Central memory CD4-positive, alpha-beta T cell (primary cell): ENCODE measurements at regions not wholly inside any gene's neighbourhood (a gene's known extent, or its start where the extent isn't known, plus 50 kb on each side); places are given as distances from the start of the nearest gene placed in this dataset.

Source experiments
- DNase-seq: peaks from one replicate; pipeline ENCODE4 v3.0.0; 2022

DNA sequence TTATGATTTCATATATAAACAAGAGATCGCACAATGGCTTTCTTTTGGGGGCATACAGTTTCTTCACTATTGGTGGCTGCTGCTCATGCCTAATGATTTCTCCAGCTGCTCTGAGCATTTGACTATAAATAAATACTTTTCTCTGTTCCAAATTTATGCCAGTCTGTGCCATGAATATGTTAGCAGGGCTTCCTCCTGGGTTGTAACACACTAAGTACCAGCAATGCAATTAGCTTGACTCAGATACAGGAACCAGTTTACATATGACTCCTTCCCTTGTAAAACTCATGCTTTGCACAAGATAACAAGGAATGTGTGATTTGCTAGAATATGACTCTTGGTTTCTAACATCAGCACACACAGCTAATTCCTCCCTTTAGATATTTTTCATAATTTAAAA, 1629.7 kb downstream of the NCAM2 start:
- no peak for DNase-seq

DNA sequence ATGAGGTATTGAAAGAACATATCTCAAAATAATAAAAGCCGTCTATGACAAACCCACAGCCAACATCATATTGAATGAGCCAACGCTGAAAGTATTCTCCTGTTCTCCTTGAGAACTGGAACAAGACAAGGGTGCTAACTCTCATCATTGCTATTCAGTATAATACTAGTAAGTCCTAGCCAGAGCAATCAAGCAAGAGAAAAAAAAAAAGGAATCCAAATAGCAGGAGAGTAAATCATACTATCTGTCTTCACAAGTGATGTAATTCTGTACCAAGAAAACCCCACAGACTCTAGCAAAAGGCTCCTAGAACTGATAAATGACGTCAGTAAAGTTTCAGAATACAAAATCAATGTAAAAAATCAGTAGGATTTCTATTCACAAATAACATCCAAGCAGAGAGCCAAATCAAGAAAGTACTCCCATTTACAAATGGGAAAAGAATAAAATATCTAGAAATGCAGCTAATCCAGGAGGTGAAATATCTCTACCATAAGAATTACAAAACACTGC, 1632.8 kb downstream of the NCAM2 start:
- no peak for DNase-seq

DNA sequence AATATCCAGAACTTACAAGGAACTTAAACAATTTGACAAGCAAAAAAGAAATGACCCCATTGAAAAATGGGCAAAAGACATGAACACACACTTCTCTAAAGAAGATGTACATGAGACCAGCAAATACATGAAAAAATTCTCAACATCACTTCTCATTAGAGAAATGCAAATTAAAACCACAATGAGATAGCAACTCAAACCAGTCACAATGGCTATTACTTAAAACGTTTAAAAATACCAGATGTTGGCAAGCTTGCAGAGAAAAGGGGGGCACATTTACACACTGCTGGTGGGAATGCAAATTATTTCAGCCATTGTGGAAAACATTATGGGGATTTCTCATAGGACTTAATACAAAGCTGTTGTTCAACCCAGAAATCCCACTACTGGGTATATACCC, 1634.0 kb downstream of the NCAM2 start:
- no peak for DNase-seq

DNA sequence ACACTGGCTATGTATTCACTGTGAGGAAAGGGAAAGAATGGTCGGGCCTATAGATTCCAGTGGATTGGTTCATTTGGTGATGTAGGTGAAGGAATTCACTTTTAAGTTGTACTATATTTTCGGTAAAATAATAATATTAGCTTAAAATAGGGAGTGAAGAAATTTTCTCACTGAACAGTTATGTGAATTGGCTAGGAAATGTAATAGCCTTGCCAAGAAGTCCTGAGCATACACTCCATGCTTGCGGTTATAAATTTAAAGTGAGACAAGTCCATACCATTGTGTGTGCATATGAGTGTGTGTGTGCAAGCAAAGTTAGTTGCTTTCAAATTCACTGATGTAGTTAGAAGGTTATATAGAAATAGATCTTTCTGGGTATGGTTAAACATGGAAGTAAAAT, 1651.0 kb downstream of the NCAM2 start:
- no peak for DNase-seq

DNA sequence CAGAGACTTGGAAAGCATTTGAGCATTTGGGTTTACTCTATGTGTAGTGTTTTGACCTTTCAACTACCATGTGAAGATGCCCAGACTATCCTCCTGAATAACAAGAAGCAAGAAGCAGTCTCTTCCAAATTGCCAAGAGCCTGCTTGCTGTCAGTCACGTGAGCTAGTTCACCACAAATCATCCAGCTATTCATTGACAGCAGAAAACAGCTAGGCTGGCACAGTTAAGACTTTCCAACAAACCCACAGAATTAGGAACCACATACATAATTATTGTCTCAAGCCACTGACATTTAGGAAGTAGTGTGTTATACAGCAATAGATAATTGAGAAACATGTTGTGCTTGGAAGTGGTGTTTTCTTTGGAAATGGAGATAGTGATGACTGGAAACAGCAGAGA, 1652.0 kb downstream of the NCAM2 start:
- no peak for DNase-seq

DNA sequence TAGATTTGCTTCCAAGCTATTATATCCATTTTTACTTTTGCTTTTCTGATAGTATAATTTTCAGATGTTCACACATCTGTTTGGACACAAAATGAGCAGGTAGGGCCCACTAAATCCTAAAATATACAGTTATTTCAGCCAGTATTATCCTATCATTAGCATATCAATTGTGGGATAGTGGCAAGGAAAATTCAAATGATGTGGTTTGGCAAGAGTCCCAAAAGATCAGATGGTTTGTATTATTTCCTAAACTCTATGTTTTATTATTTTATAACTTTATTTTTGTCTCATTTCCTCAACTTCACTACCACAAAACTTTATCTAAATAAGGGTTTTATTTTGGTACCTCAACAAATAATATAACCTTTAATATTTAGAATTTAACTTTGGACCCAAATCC, 1659.6 kb downstream of the NCAM2 start:
- no peak for DNase-seq

DNA sequence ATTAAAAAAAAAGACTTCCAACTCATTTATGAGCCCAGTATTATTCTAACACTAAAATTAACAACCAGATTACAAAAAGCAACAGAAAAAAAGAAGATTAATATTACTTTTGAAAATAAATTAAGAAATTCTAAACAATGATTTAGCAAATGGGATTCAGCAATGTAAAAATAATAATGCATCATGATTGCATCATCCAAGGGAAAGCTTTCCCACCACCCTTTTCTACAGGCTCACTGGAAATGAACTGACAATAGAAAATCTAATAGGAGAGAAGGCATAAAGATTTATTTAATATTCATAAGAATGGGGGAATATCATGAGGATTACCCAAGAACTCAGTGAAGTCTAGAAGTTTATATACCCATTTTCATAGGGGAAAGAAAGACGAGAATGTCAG, 1671.9 kb downstream of the NCAM2 start:
- DNase-seq = no peak

DNA sequence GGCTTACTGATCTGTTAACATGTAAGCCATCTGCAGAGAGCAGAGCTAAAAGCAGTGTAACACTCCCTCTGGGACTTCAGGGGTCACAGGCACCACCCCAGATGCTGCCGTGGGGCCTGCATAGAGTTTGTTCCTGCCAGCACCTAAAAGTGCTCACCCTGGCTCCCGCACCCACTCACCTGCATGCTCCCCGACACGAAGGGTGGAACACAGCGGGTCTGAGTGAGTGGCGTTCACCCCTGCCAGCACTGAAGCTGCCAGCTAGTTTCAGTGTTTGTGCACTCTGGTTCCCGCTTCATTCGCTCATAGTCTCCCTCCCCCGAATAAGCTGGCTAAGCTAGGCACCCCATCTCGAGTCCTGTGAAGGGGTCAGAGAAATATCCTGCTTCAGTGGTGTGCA, 1681.0 kb downstream of the NCAM2 start:
- no peak for DNase-seq

DNA sequence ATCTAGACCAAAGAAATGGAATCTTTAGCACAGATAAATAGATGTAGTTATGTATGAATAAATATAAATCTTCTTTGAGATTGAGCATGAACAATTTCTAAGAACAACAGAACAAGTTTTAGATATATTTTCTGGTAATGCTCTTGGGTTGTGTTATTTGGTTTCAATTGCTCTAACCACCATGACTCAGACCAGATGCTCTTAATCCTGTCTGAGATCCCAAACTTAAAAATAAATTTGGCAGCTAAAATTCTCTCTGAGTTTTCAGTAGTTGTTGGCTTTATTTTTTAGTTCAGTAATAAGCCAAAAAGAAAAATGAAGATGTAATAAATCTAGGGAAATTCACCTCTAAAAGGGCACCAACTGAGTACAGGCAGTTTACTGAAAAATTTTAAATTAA, 1693.4 kb downstream of the NCAM2 start:
- no peak for DNase-seq

DNA sequence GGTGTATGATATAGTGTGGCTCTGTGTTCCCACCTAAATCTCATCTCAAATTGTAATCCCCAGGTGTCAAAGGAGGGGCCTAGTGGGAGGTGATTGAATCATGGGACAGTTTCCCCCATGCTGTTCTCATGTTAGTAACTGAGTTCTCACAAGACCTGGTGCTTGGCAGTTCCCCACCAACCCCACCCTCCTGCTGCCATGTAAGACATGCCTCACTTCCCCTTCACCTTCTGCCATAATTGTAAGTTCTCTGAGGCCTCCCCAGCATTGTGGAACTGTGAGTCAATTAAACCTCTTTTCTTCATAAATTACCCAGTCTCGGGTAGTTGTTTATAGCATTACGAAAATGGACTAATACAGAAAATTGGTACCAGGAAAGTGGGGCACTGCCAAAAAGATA, 1705.3 kb downstream of the NCAM2 start:
- DNase-seq = no peak

DNA sequence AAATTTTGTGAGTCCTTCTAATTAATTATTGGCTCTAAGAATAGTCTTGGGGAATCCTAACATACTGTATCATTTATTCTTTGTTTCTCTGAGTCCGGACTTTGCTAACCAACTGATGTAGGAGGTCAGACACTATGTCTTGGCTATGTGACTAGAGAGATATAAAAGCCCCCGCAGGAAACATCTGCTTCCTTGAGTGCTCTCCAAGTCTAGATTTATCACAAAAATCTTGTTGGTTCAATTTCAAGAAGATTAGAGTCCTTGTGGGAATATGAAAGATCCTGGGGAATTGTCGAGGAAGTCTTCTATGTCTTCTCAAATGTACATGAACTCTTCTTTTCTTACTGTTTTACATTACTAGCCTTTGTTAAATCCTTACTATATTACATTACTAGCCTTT, 1712.5 kb downstream of the NCAM2 start:
- no peak for DNase-seq

DNA sequence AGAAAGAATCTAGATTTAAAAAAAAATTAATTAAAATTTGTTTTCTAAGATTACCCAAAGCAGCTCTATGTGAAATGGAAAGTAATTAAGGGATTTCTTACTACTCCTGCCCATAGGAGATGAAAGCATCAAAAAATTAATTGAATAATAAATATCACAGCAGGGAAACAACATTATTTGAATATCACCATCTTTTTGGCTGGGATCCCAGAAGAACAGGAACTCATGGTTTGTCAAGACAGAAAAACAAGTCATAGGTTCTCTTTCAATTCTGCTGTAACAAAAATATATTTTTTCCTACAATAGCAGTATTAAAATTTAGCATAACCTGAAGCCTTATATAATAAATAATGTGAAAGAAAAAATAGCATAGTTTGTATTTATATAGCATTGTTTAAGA, 1713.4 kb downstream of the NCAM2 start:
- DNase-seq = no peak

DNA sequence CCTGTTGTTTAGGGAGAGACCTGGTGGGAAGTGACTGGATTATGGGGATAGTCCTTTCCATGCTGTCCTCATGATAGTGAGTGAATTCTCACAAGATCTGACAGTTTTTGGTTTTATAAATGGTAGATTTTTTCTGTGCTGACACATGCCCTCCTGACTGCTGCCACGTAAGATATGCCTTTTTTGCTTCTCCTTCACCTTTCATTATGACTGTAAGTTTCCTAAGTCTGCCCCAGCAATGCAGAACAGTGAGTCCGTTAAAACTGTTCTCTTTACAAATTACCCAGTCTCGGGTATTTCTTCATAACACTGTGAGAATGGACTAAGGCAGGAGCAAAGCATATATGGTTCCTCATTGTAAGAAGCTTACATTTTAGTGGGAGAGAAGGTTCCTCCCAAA, 1727.2 kb downstream of the NCAM2 start:
- DNase-seq = no peak

DNA sequence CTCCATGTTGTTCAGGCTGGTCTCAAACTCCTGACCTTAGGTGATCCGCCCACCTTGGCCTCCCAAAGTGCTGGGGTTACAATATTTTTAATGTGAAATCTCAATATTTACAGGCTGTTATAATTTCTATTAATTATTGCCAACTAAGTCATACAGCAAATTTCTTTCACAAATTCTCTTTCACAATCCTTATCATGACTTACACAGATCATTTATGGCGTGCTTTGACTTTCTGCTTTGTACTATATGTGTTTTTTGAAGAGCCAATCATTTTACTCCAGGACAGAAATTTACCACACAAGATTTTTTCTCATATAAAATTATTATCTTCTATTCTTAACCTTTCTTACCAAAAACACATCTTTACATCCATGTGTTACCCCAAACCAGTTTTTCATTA, 1729.9 kb downstream of the NCAM2 start:
- DNase-seq = no peak

DNA sequence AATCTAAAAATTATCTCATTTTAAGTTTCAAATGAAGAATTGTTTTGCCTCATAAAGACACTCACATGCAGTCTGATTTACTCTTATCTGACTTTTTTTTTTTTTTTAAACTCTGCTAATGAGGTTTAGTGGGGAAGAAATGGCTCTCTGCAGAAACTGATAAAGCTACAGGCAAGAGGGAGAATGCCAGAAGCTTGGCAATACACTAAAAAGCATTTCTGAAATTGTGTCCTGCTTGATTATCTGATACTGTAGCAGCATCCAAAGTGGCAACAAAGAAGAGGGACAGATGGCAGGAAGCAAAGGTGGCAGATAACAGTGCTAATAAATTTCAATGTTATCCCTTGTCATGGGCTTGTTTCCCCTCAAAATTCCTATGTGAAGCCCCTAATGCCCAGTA, 1744.9 kb downstream of the NCAM2 start:
- no peak for DNase-seq

DNA sequence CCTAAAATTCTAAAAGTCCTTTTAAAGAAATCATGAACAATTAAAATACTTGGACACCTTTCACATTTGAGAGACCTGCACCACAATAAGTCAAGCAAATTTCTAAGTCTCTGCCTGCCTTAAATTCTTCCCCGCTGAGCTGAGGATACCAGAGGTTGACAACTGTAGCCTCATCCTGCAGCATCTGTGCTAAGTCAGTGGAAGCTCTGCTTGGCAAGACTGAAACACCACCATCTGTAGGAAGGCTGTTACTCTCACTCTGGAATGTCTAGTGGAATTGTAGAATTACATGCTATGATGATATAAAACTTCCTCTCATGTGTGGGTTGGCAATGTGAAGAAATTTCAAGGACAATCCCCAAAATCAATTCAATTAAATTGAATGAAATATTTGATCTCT, 1756.5 kb downstream of the NCAM2 start:
- no peak for DNase-seq

DNA sequence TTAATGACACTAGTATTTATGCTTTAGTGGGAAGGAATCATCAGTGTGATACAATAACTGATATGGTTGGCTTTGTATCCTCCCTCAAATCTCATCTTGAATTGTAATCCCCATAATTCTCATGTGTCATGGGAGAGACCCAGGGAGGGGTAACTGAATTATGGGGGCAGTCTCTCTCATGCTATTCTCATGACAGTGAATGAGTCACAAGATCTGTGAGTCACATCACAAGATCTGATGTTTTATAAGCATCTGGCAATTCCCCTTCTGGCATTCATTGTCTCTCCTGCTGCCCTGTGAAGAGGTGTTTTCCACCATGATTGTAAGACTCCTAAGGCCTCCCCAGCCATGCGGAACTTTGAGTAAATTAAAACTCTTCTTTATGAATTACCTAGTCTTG, 1760.3 kb downstream of the NCAM2 start:
- no peak for DNase-seq

DNA sequence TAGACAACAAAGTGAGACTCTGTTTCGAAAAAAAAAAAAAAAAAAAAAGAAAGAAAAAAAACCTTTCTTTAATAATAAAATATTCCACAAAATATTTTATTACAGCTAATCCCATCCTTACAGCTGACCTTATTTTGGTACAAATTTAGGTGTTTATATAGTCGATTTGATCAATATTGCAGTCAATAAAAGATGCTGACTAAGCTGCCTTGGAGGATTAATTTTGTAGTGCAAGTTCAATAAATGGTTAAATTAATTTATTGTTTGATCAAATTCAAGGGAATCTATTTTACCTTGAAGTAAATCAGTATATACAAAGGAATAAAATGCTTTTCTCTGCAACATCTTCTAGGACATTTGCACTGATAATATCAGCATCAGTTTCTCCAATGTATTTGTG, 1764.3 kb downstream of the NCAM2 start:
- DNase-seq = no peak

DNA sequence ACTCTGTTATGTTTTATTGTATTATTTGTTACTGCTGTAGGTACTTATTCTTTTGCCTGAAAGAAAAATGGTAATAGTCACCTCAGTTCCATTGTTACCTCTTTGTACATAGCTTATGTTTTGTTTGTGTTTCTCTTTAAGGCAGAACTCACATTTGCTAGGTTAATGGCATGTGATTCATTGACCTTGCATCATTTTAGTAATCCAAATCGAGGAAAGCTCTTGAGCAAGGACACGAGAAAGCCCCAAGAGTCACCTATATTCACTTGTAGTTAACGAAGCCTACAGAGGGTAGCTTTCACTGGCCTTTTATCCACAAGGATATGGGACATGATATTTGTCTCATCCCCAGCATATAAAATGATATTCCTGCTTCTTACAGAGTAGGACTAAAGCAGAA, 1765.2 kb downstream of the NCAM2 start:
- no peak for DNase-seq

DNA sequence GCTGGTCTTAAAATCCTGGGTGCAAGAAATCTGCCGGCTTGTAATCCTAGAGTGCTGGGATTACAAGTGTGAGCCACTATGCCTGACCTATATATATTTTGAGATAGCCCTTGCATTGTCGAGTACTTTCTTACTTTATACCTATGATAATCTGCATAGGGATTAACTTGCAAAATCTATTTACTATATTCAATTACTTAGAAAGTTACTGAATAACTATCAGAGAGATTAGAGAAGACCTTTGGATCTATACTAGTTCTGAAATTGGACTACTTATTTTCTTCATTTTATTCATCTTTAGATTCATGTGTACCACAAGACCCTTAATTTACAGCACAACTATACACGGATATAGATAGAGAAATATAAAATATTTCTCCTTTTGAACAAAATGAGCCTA, 1766.0 kb downstream of the NCAM2 start:
- no peak for DNase-seq

DNA sequence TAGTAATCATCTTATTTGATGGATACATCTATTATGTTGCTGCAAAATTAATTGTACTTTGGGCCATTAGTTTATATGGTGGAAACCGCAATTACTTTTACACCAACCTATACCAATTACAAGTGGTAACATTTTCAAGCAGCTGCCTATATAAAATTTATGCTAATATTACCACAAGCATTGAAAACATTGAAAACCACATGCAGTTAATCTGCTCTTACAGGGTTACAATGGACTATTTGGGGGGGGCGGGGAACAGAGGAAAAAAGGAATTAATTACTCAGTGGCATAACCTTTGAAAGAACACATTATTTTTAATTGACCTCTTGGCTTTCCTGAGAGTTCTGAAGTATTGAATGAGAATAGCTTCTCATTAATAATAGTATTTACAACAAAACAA, 1793.2 kb downstream of the NCAM2 start:
- no peak for DNase-seq

DNA sequence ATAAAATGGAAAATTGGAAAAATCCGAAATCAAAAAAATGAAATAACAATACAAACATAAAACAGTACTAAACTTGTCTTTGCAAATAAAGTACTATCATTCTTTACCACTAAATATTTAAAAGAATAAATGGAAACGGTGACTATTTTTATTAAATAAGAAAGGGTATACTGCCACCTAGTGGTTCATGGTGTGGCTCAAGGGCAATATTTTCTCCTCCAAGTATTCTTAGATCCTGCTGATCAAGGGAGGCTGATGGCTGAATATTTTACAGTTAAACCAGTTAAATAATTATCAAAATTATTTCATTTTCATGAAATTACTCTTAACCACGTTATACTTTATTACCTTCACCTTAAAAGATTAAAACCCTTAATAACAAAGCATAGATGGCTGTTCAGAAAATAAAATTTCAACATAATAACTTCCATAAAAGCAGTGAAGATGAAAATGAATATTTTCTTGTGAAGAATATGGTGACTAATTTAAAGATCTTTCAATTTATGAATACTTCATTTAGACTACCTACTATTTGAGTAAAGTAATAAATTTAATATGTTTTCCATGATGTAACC, 1793.9 kb downstream of the NCAM2 start:
- peak; percentile 6 for DNase-seq

DNA sequence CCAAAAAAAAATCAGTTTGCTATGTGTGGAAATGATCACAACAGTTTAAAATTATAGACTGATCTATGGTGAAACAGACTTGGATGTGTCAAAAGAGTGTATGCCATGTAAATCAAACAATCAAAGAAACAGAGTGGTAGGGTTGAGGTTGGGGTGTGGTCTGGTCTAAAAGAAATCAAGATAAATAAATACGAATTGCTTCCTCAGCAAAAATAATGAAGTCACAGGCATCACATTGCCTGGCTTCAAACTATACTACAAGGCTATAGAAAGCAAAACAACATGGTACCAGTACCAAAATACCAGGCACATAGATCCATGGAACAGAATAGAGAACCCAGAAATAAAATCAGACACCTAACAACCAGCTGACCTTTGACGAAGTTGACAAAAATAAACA, 1796.9 kb downstream of the NCAM2 start:
- DNase-seq = no peak

DNA sequence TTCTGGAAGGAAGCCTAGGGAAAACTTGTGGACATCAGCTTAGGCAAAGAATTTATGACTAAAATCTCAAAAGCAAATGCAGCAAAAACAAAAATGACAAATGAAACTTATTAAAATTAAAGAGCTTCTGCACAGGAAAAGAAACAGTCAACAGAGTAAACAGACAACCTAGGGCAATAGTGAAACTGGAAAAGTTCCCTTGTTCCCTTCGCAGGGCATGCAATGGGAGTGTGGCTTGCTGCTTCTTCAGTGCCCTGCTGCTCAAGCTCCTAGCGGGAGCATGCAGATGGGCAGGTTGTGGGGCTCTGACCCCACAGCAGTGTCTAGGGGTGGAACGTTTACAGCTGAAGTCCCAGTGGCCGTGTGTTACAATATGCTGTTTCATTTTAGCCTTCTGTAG, 1797.4 kb downstream of the NCAM2 start:
- no peak for DNase-seq

DNA sequence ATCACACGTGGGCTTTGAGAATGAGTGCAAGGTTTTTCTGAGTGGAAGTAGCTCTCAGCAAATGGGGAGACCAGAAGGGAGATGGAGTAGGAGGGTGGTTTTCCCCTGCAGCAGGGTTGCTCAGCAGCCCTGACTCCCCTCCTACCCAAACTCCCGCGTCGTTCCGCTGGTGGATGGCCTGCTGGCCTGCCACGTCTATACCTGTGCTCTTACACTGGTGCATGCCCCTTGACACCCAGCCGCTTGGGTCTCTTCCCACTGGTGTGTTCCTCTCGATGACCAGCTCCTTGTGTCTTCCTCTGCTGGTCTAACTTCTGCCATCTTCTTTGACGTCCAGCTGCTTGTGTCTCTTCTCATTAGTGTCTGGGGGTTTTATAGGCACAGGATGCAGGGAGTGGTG, 1797.9 kb downstream of the NCAM2 start:
- no peak for DNase-seq

DNA sequence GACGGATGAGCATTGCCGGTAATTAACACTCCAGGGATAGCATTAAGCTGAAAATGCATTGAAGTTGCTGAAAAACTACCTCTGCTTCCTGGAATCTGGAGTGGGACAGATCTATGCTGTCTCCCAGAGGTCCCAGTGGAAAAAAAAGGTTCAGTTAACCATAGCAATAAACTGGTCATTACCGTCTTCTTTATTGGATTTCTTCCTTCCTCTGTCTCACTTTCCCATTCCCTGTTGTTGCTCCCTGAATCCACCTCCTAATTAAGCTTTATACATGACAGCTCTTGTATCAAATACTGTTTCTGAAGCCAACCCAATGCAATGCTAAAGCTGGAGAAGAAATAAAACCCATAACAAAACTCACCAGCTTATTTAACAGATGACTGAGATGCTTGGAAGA, 1805.9 kb downstream of the NCAM2 start:
- DNase-seq = no peak
